ENCODE measurements at regions not wholly inside any gene's neighbourhood (a gene's known extent, or its start where the extent isn't known, plus 50 kb on each side); places are given as distances from the start of the nearest gene placed in this dataset.

GRCh38 chr21:27212441-27212840 lies 245.6 kb upstream of the ADAMTS5 start:
- DNase-seq (ENCODE audit: low read depth, low spot score) (no peak), FAIRE-seq (no peak)
- Histone ChIP-seq H3K4me2 (ENCODE audit: control insufficient read depth, extremely low read depth, insufficient read depth, low read depth, low read length) (no peak overlapping the region), H2AFZ (ENCODE audit: control insufficient read depth, low read length) (no peak overlapping the region), H3K4me1 (ENCODE audit: control insufficient read depth, extremely low read depth, insufficient read depth, low read length) (no peaks in the 10 kb centered on the region), H3K27ac (ENCODE audit: control insufficient read depth, insufficient read depth, low read length) (no peak overlapping the region), H3K9me3 (ENCODE audit: control insufficient read depth, low read depth, low read length) (no peaks in the 10 kb centered on the region), H3K9ac (ENCODE audit: control insufficient read depth, extremely low read depth, insufficient read depth, low read length) (no peak overlapping the region), H3K27me3 (ENCODE audit: control insufficient read depth, extremely low read depth, insufficient read depth, low read length) (no peaks in the 10 kb centered on the region), H3K4me3 (ENCODE audit: control insufficient read depth in 2 of 3, extremely low read depth in 1 of 3, insufficient read depth in 2 of 3, low read depth in 1 of 3, low read length in 3 of 3) (no peak overlapping the region), H3K79me2 (ENCODE audit: control insufficient read depth, insufficient read depth, low read length) (no peaks in the 10 kb centered on the region), H3K9me1 (ENCODE audit: control insufficient read depth, extremely low read depth, insufficient read depth, low read length) (no peaks in the 10 kb centered on the region), H3K36me3 (ENCODE audit: control insufficient read depth in 2 of 2, extremely low read depth in 1 of 2, insufficient read depth in 2 of 2, low read length in 2 of 2) (no peaks in the 10 kb centered on the region), H4K20me1 (ENCODE audit: control insufficient read depth, extremely low read depth, insufficient read depth, low read length) (no peaks in the 10 kb centered on the region)
- TF ChIP-seq CTCF (optimal IDR thresholded peaks at IDR 0.05 in 1 of 3, IDR thresholded peaks at IDR 0.05 in 1 of 3, conservative IDR thresholded peaks at IDR 0.05 in 1 of 3; ENCODE audit: extremely low read depth in 1 of 3, insufficient read depth in 2 of 3, low read length in 3 of 3) (no peak), EZH2 (IDR thresholded peaks at IDR 0.05; ENCODE audit: low read length) (no peak)
- dilution Hi-C loops (cut with MboI; ENCODE audit: extremely low pct_ligation_motif_present, low sequenced_read_pairs), result no loop called here

- no peak overlapping the region for H3K27ac ChIP-seq (ENCODE audit: control insufficient read depth, insufficient read depth, low read length)
- no peaks in the 10 kb centered on the region for H3K9me3 ChIP-seq (ENCODE audit: control insufficient read depth, low read depth, low read length)
- no peaks in the 10 kb centered on the region for H3K36me3 ChIP-seq (ENCODE audit: control insufficient read depth in 2 of 2, extremely low read depth in 1 of 2, insufficient read depth in 2 of 2, low read length in 2 of 2)
- no peaks in the 10 kb centered on the region for H3K9me1 ChIP-seq (ENCODE audit: control insufficient read depth, extremely low read depth, insufficient read depth, low read length)
- H4K20me1 ChIP-seq (ENCODE audit: control insufficient read depth, extremely low read depth, insufficient read depth, low read length), result no peaks in the 10 kb centered on the region
- H3K4me3 ChIP-seq (ENCODE audit: control insufficient read depth in 2 of 3, extremely low read depth in 1 of 3, insufficient read depth in 2 of 3, low read depth in 1 of 3, low read length in 3 of 3), result no peak overlapping the region
- no peaks in the 10 kb centered on the region for H3K79me2 ChIP-seq (ENCODE audit: control insufficient read depth, insufficient read depth, low read length)
- dilution Hi-C loops (cut with MboI; ENCODE audit: extremely low pct_ligation_motif_present, low sequenced_read_pairs), result no loop called here
- FAIRE-seq, result no peak
- H3K9ac ChIP-seq (ENCODE audit: control insufficient read depth, extremely low read depth, insufficient read depth, low read length), result no peak overlapping the region
- no peak overlapping the region for H3K4me2 ChIP-seq (ENCODE audit: control insufficient read depth, extremely low read depth, insufficient read depth, low read depth, low read length)
- no peak for DNase-seq (ENCODE audit: low read depth, low spot score)
- no peak overlapping the region for H2AFZ ChIP-seq (ENCODE audit: control insufficient read depth, low read length)
- no peaks in the 10 kb centered on the region for H3K4me1 ChIP-seq (ENCODE audit: control insufficient read depth, extremely low read depth, insufficient read depth, low read length)
- H3K27me3 ChIP-seq (ENCODE audit: control insufficient read depth, extremely low read depth, insufficient read depth, low read length), result no peaks in the 10 kb centered on the region
- TF ChIP-seq CTCF (optimal IDR thresholded peaks at IDR 0.05 in 1 of 3, IDR thresholded peaks at IDR 0.05 in 1 of 3, conservative IDR thresholded peaks at IDR 0.05 in 1 of 3; ENCODE audit: extremely low read depth in 1 of 3, insufficient read depth in 2 of 3, low read length in 3 of 3) (no peak), EZH2 (IDR thresholded peaks at IDR 0.05; ENCODE audit: low read length) (no peak)
These were observed 242.7 kb upstream of the ADAMTS5 start for GRCh38 chr21:27209546-27209945.
